HT-29 (cell line): ENCODE measurements at regions not wholly inside any gene's neighbourhood (a gene's known extent, or its start where the extent isn't known, plus 50 kb on each side); places are given as distances from the start of the nearest gene placed in this dataset.
A peak's percentile ranks its signal among the peaks of the same experiment; 100 is the strongest.

ENCODE experiments used
- DNase-seq: peaks from one replicate; pipeline ENCODE4 v3.0.0-alpha.2; 2015; ENCODE audit warnings: low spot score

GRCh38 chr5:67377631-67378030 is 181.0 kb upstream of the CD180 start:
- DNase-seq = no peak

GRCh38 chr5:67375606-67376005 is 179.0 kb upstream of the CD180 start:
- peak; percentile 8 for DNase-seq

GRCh38 chr5:67374378-67374777 is 177.8 kb upstream of the CD180 start:
- DNase-seq = no peak

- no peak for DNase-seq
Observed at GRCh38 chr5:67373518-67373917, 176.9 kb upstream of the CD180 start.

GRCh38 chr5:67372887-67373286 is 176.3 kb upstream of the CD180 start:
- no peak for DNase-seq

GRCh38 chr5:67371924-67372323 is 175.3 kb upstream of the CD180 start:
- DNase-seq = no peak

- no peak for DNase-seq
Observed at GRCh38 chr5:67366691-67367395, 170.2 kb upstream of the CD180 start.

- no peak for DNase-seq
Observed at GRCh38 chr5:67366276-67366675, 169.7 kb upstream of the CD180 start.

GRCh38 chr5:67364381-67364970 is 167.9 kb upstream of the CD180 start:
- no peak for DNase-seq

GRCh38 chr5:67363963-67364362 is 167.4 kb upstream of the CD180 start:
- DNase-seq = no peak

- no peak for DNase-seq
Observed at GRCh38 chr5:67363180-67363709, 166.6 kb upstream of the CD180 start.

GRCh38 chr5:67361932-67362729 is 165.5 kb upstream of the CD180 start:
- no peak for DNase-seq

GRCh38 chr5:67360047-67360446 is 163.4 kb upstream of the CD180 start:
- DNase-seq = no peak

GRCh38 chr5:67358186-67358585 is 161.6 kb upstream of the CD180 start:
- no peak for DNase-seq

GRCh38 chr5:67355120-67355713 is 158.6 kb upstream of the CD180 start:
- no peak for DNase-seq

- DNase-seq = no peak
Observed at GRCh38 chr5:67353500-67354450, 157.2 kb upstream of the CD180 start.

- no peak for DNase-seq
Observed at GRCh38 chr5:67350618-67351201, 154.1 kb upstream of the CD180 start.

- no peak for DNase-seq
Observed at GRCh38 chr5:67350185-67350584, 153.6 kb upstream of the CD180 start.

GRCh38 chr5:67347821-67348220 is 151.2 kb upstream of the CD180 start:
- no peak for DNase-seq

- no peak for DNase-seq
Observed at GRCh38 chr5:67346611-67347010, 150.0 kb upstream of the CD180 start.

GRCh38 chr5:67344870-67345269 is 148.3 kb upstream of the CD180 start:
- DNase-seq = no peak
